ENCODE measurements at regions not wholly inside any gene's neighbourhood (a gene's known extent, or its start where the extent isn't known, plus 50 kb on each side); places are given as distances from the start of the nearest gene placed in this dataset.

DNA sequence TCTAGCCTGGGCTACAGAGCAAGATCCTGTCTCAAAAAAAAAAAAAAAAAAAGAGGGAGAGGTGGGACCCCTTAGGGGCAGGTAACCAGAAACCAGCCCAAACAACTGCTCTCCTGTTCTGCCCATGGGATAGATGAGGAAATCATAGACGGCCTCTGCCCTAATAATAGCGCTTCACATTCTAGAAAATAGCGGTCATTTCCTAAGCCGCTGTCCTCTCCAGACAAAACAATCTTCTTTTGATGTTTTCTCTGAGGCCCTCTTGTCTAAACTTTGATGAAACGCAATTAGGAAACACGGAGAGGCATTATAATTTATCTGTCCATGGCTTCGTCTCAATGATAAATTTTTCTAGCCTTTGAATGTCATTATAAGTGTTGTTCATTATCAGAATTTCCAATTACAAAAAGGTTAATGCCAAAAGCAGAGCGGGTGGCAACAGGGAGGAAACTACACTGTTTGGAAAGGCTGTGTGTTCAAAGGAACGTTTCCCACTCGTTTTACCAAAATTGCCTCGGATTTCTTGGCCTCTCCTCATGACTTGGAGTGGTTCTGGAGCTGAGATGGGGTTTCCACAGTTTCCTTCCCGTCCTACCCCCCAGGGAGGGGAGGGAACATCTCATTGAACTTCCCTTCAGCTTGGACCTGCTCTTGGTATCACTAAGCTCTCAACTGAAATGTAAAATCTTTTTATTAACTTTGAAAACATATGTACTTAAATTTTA lies 151.6 kb upstream of the ZNF236 start:
- Histone ChIP-seq H3F3A (replicated peaks; ENCODE audit: insufficient read depth) (no peaks in the 10 kb centered on the region), H3K9ac (no peak overlapping the region), H3K4me1 (ENCODE audit: control insufficient read depth in 1 of 2, insufficient read depth in 2 of 2, low read depth in 1 of 2, low read length in 1 of 2) (no peaks in the 10 kb centered on the region), H3K27me3 (ENCODE audit: insufficient read depth) (no peaks in the 10 kb centered on the region), H3K9me3 (no peaks in the 10 kb centered on the region), H3K36me3 (replicated peaks in 1 of 2; ENCODE audit: control insufficient read depth in 1 of 2, insufficient read depth in 2 of 2, low read length in 1 of 2) (no peaks in the 10 kb centered on the region), H3K79me2 (ENCODE audit: insufficient read depth) (no peaks in the 10 kb centered on the region), H3K4me3 (ENCODE audit: low read depth in 2 of 2, low read length in 1 of 2) (no peak overlapping the region), H3K9me2 (no peaks in the 10 kb centered on the region), H4K20me1 (ENCODE audit: insufficient read depth) (no peaks in the 10 kb centered on the region), H3K4me2 (no peak overlapping the region), H3K27ac (ENCODE audit: low read depth in 2 of 2, low read length in 1 of 2) (no peak overlapping the region), H2AFZ (ENCODE audit: low read depth) (no peak overlapping the region)
- DNase-seq = no peak
- ChIA-PET POLR2A (no interaction called here), CTCF (interaction anchor here (1.4 kb wide), 1 partner anchor 13 kb away, joined by 4 read pairs; no protein-coding TSS in a partner anchor)
- TF ChIP-seq YY1 (IDR thresholded peaks at IDR 0.05; ENCODE audit: low read depth) (no peak), FOXM1 (IDR thresholded peaks at IDR 0.05; ENCODE audit: low read depth) (no peak), TCF12 (IDR thresholded peaks at IDR 0.05) (no peak), JUND (IDR thresholded peaks at IDR 0.05) (no peak), NFIC (IDR thresholded peaks at IDR 0.05; ENCODE audit: borderline replicate concordance) (no peak), EP300 (IDR thresholded peaks at IDR 0.05; ENCODE audit: borderline replicate concordance in 1 of 2, low read depth in 1 of 2, low read length in 1 of 2) (no peak), RCOR1 (IDR thresholded peaks at IDR 0.05; ENCODE audit: low read length) (no peak), ELF1 (IDR thresholded peaks at IDR 0.05) (no peak), GABPA (IDR thresholded peaks at IDR 0.05; ENCODE audit: low read depth) (no peak), SIN3A (IDR thresholded peaks at IDR 0.05; ENCODE audit: borderline replicate concordance, low read depth, low read length) (no peak), RAD21 (IDR thresholded peaks at IDR 0.05; ENCODE audit: low read length) (no peak)
- TF ChIP-seq, protein P1, sequence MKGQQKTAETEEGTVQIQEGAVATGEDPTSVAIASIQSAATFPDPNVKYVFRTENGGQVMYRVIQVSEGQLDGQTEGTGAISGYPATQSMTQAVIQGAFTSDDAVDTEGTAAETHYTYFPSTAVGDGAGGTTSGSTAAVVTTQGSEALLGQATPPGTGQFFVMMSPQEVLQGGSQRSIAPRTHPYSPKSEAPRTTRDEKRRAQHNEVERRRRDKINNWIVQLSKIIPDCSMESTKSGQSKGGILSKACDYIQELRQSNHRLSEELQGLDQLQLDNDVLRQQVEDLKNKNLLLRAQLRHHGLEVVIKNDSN (IDR thresholded peaks at IDR 0.05; ENCODE audit: borderline replicate concordance, low read depth) = no peak
- 34% methylated on average over 12 of the region's 12 CpGs for WGBS (ENCODE audit: low lambda C conversion rate)

- H3F3A ChIP-seq (replicated peaks; ENCODE audit: insufficient read depth) = no peaks in the 10 kb centered on the region
- 27% methylated on average over 3 of the region's 5 CpGs for WGBS (ENCODE audit: low lambda C conversion rate)
- no peak overlapping the region for H2AFZ ChIP-seq (ENCODE audit: low read depth)
- no peak overlapping the region for H3K9ac ChIP-seq
- no peaks in the 10 kb centered on the region for H3K4me1 ChIP-seq (ENCODE audit: control insufficient read depth in 1 of 2, insufficient read depth in 2 of 2, low read depth in 1 of 2, low read length in 1 of 2)
- no peaks in the 10 kb centered on the region for H3K79me2 ChIP-seq (ENCODE audit: insufficient read depth)
- H3K27ac ChIP-seq (ENCODE audit: low read depth in 2 of 2, low read length in 1 of 2) = no peak overlapping the region
- CTCF ChIA-PET = interaction anchor here (1.5 kb wide), 1 partner anchor 269 kb away, joined by 5 read pairs; no protein-coding TSS in a partner anchor
- TF ChIP-seq EP300 (IDR thresholded peaks at IDR 0.05; ENCODE audit: borderline replicate concordance in 1 of 2, low read depth in 1 of 2, low read length in 1 of 2) (no peak), MEF2A (IDR thresholded peaks at IDR 0.05; ENCODE audit: borderline replicate concordance, low read depth) (no peak), RAD21 (IDR thresholded peaks at IDR 0.05; ENCODE audit: low read length) (no peak), CTCF (IDR thresholded peaks at IDR 0.05) (no peak), RFX5 (IDR thresholded peaks at IDR 0.05; ENCODE audit: low read length) (no peak), JUND (IDR thresholded peaks at IDR 0.05) (no peak), SIN3A (IDR thresholded peaks at IDR 0.05; ENCODE audit: borderline replicate concordance, low read depth, low read length) (no peak), NRF1 (IDR thresholded peaks at IDR 0.05; ENCODE audit: low read depth, low read length) (no peak), POLR2AphosphoS5 (IDR thresholded peaks at IDR 0.05; ENCODE audit: low read depth, low read length) (no peak), YY1 (IDR thresholded peaks at IDR 0.05; ENCODE audit: low read depth) (no peak), CHD2 (IDR thresholded peaks at IDR 0.05; ENCODE audit: low read length, partially characterized antibody) (no peak), GATA2 (CRISPR knock-in tag; IDR thresholded peaks at IDR 0.05) (no peak)
- TF ChIP-seq, protein P2, sequence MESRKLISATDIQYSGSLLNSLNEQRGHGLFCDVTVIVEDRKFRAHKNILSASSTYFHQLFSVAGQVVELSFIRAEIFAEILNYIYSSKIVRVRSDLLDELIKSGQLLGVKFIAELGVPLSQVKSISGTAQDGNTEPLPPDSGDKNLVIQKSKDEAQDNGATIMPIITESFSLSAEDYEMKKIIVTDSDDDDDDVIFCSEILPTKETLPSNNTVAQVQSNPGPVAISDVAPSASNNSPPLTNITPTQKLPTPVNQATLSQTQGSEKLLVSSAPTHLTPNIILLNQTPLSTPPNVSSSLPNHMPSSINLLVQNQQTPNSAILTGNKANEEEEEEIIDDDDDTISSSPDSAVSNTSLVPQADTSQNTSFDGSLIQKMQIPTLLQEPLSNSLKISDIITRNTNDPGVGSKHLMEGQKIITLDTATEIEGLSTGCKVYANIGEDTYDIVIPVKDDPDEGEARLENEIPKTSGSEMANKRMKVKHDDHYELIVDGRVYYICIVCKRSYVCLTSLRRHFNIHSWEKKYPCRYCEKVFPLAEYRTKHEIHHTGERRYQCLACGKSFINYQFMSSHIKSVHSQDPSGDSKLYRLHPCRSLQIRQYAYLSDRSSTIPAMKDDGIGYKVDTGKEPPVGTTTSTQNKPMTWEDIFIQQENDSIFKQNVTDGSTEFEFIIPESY (IDR thresholded peaks at IDR 0.05; ENCODE audit: borderline replicate concordance, low read depth) = no peak
- TF ChIP-seq, protein P3, sequence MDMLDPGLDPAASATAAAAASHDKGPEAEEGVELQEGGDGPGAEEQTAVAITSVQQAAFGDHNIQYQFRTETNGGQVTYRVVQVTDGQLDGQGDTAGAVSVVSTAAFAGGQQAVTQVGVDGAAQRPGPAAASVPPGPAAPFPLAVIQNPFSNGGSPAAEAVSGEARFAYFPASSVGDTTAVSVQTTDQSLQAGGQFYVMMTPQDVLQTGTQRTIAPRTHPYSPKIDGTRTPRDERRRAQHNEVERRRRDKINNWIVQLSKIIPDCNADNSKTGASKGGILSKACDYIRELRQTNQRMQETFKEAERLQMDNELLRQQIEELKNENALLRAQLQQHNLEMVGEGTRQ (IDR thresholded peaks at IDR 0.05; ENCODE audit: borderline replicate concordance, low read depth, low read length) = no peak
- POLR2A ChIA-PET = interaction anchor here (1.0 kb wide), 1 partner anchor 175 kb away, joined by 3 read pairs; no protein-coding TSS in a partner anchor
- DNase-seq = no peak
- H3K9me3 ChIP-seq = no peaks in the 10 kb centered on the region
- no peaks in the 10 kb centered on the region for H3K27me3 ChIP-seq (ENCODE audit: insufficient read depth)
- no peaks in the 10 kb centered on the region for H3K9me2 ChIP-seq
- no peaks in the 10 kb centered on the region for H3K36me3 ChIP-seq (replicated peaks in 1 of 2; ENCODE audit: control insufficient read depth in 1 of 2, insufficient read depth in 2 of 2, low read length in 1 of 2)
- H4K20me1 ChIP-seq (ENCODE audit: insufficient read depth) = no peaks in the 10 kb centered on the region
- H3K4me3 ChIP-seq (ENCODE audit: low read depth in 2 of 2, low read length in 1 of 2) = no peak overlapping the region
- H3K4me2 ChIP-seq = no peak overlapping the region
Measured at GRCh38 chr18:76668546-76668945, 153.8 kb upstream of the ZNF236 start.

All from SK-N-SH (cell line).